HepG2 (cell line): ENCODE measurements at regions not wholly inside any gene's neighbourhood (a gene's known extent, or its start where the extent isn't known, plus 50 kb on each side); places are given as distances from the start of the nearest gene placed in this dataset.

ENCODE experiments used
- ATF7 ChIP-seq, 2 experiments: fragments of 450-650 bp in 1 of 2; sonication (generic) in 1 of 2; formaldehyde crosslinking in 1 of 2; IDR thresholded peaks; 2 replicates each; pipeline versions ENCODE4 v1.4.0 to v1.6.1; 2016 to 2020; ENCODE audit warnings: antibody characterized with exemption in 1 of 2, mild to moderate bottlenecking in 1 of 2, missing genetic modification reagents in 1 of 2
- BCLAF1 ChIP-seq: fragments of 450-650 bp; IDR thresholded peaks from 2 replicates; pipeline ENCODE4 v1.6.1; 2017; ENCODE audit warnings: mild to moderate bottlenecking
- ETV5 ChIP-seq: IDR thresholded peaks from 2 replicates; pipeline ENCODE4 v1.6.1; 2018; ENCODE audit warnings: missing biosample characterization, missing genetic modification reagents, inconsistent platforms, borderline replicate concordance
- EZH2 ChIP-seq: conservative IDR thresholded peaks from 2 replicates; pipeline ENCODE4 v1.6.1; 2012; ENCODE audit warnings: mild to moderate bottlenecking, low read depth, low read length, moderate library complexity
- GABPA ChIP-seq, 2 experiments: IDR thresholded peaks; 2 replicates each; pipeline ENCODE4 v1.6.1; 2011 to 2016; ENCODE audit warnings: low read depth in 2 of 2, low read length in 1 of 2, missing biosample characterization in 1 of 2, missing genetic modification characterization in 1 of 2
- POLR2A ChIP-seq, 2 experiments: IDR thresholded peaks; 2 replicates each; pipeline ENCODE4 v1.6.1; 2011; ENCODE audit warnings: low read depth in 2 of 2, low read length in 2 of 2, mild to moderate bottlenecking in 1 of 2, moderate library complexity in 1 of 2; ENCODE audit not compliant: insufficient read depth in 1 of 2
- RBM22 ChIP-seq: fragments of 200-400 bp; formaldehyde crosslinking; optimal IDR thresholded peaks from 2 replicates; pipeline ENCODE3; 2017; ENCODE audit warnings: mild to moderate bottlenecking, low read length, moderate library complexity
- SNRNP70 ChIP-seq: fragments of 200-400 bp; formaldehyde crosslinking; IDR thresholded peaks from 2 replicates; pipeline ENCODE4 v1.6.1; 2017; ENCODE audit warnings: mild to moderate bottlenecking, low read depth, low read length, moderate library complexity
- TBP ChIP-seq: sonication (generic); formaldehyde crosslinking; IDR thresholded peaks from 2 replicates; pipeline ENCODE4 v1.5.0; 2020; ENCODE audit warnings: missing genetic modification reagents
- ZFP1 ChIP-seq: IDR thresholded peaks from 2 replicates; pipeline ENCODE4 v1.6.1; 2016

- TF ChIP-seq POLR2A (IDR thresholded peaks at IDR 0.05; ENCODE audit: insufficient read depth in 1 of 2, low read depth in 2 of 2, low read length in 2 of 2), result no peak
- no peak for TF ChIP-seq TBP (CRISPR knock-in tag)
- no peak for TF ChIP-seq ETV5
- TF ChIP-seq SNRNP70, result no peak
- TF ChIP-seq BCLAF1, result no peak
- no peak for TF ChIP-seq EZH2
- TF ChIP-seq RBM22, result no peak
- TF ChIP-seq ATF7 (IDR thresholded peaks at IDR 0.05), result no peak
- TF ChIP-seq ATF7 (CRISPR knock-in tag; IDR thresholded peaks at IDR 0.05), result no peak
- TF ChIP-seq ZFP1 (CRISPR knock-in tag), result no peak
- TF ChIP-seq GABPA (IDR thresholded peaks at IDR 0.05; ENCODE audit: low read depth, low read length), result peak; percentile 40; the same call in 1 of the 2 replicates
- peak; percentile 76 for TF ChIP-seq GABPA (CRISPR knock-in tag; IDR thresholded peaks at IDR 0.05; ENCODE audit: low read depth)
Measured at GRCh38 chr10:21030091-21030490, 133.0 kb upstream of the NEBL start.
